ENCODE measurements at regions not wholly inside any gene's neighbourhood (a gene's known extent, or its start where the extent isn't known, plus 50 kb on each side); places are given as distances from the start of the nearest gene placed in this dataset.

GRCh38 chr1:198040880-198041279 lies 115.9 kb upstream of the NEK7 start:
- DNase-seq, result no peak

GRCh38 chr1:198042168-198042567 lies 114.6 kb upstream of the NEK7 start:
- DNase-seq, result no peak

GRCh38 chr1:198047913-198048312 lies 108.9 kb upstream of the NEK7 start:
- DNase-seq, result no peak

- no peak for DNase-seq
Measured at GRCh38 chr1:198054510-198054909, 102.3 kb upstream of the NEK7 start.

- DNase-seq, result no peak
Measured at GRCh38 chr1:198056255-198056654, 100.5 kb upstream of the NEK7 start.

GRCh38 chr1:198064181-198064580 lies 92.6 kb upstream of the NEK7 start:
- DNase-seq, result no peak

- no peak for DNase-seq
Measured at GRCh38 chr1:198068285-198068684, 88.5 kb upstream of the NEK7 start.

- no peak for DNase-seq
Measured at GRCh38 chr1:198072177-198072576, 84.6 kb upstream of the NEK7 start.

GRCh38 chr1:198075296-198075695 lies 81.5 kb upstream of the NEK7 start:
- DNase-seq, result no peak

GRCh38 chr1:198079432-198079951 lies 77.3 kb upstream of the NEK7 start:
- no peak for DNase-seq

GRCh38 chr1:198082576-198082975 lies 74.2 kb upstream of the NEK7 start:
- DNase-seq, result peak; percentile 3

- no peak for DNase-seq
Measured at GRCh38 chr1:198083549-198083948, 73.2 kb upstream of the NEK7 start.

GRCh38 chr1:198084241-198084908 lies 72.4 kb upstream of the NEK7 start:
- no peak for DNase-seq

GRCh38 chr1:198086051-198086745 lies 70.6 kb upstream of the NEK7 start:
- no peak for DNase-seq

- DNase-seq, result no peak
Measured at GRCh38 chr1:198087831-198088230, 69.0 kb upstream of the NEK7 start.

- DNase-seq, result no peak
Measured at GRCh38 chr1:198088360-198089071, 68.3 kb upstream of the NEK7 start.

GRCh38 chr1:198096390-198096789 lies 60.4 kb upstream of the NEK7 start:
- DNase-seq, result no peak

- DNase-seq, result no peak
Measured at GRCh38 chr1:198099755-198100154, 57.0 kb upstream of the NEK7 start.

GRCh38 chr1:198101716-198102453 lies 54.9 kb upstream of the NEK7 start:
- DNase-seq, result no peak

- no peak for DNase-seq
Measured at GRCh38 chr1:198102454-198102827, 54.4 kb upstream of the NEK7 start.

- DNase-seq, result no peak
Measured at GRCh38 chr1:198105185-198105584, 51.6 kb upstream of the NEK7 start.

GRCh38 chr1:198106011-198106410 lies 50.8 kb upstream of the NEK7 start:
- no peak for DNase-seq

Measured in NCI-H526 treated with DMSO at 0.1 percent for 48 hours (cell line).